Fibroblast of skin of back (primary cell): ENCODE measurements at regions not wholly inside any gene's neighbourhood (a gene's known extent, or its start where the extent isn't known, plus 50 kb on each side); places are given as distances from the start of the nearest gene placed in this dataset.
A peak's percentile ranks its signal among the peaks of the same experiment; 100 is the strongest.
"Not testable (repeated sequence)": the region's sequence is repeated elsewhere in the genome, so short reads cannot be mapped to it uniquely, and the experiment has no call there.

Source experiments
- DNase-seq: peaks from one replicate; pipeline ENCODE4 v3.0.0-alpha.2; 2013

DNA sequence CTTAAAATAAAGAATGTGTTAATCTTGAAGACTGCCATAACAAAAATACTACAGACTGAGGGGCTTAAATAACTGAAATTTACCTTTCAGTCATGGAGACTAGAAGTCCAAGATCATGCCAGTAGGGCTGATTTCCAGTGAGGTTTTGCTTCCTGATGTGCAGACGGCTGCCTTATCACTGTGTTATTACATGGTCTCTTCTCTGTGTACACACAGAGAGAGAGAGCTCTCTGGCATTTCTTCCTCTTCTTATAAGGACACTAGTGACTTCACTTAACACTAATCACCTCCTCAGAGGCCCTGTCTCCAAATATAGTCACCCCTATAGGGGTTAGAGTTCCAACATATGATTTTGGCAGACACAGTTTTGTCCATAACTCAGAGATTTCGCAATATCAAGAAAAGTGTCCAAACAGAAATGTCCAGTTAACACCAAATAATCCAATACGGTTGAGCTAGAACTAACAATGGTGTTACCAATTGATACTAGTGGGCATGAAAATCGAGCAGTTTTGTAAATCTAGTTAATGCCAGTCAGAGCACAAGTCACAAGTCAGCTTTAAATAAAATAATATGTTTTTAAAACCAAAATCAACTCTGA lies 399.8 kb downstream of the ADCYAP1 start:
- no peak for DNase-seq

DNA sequence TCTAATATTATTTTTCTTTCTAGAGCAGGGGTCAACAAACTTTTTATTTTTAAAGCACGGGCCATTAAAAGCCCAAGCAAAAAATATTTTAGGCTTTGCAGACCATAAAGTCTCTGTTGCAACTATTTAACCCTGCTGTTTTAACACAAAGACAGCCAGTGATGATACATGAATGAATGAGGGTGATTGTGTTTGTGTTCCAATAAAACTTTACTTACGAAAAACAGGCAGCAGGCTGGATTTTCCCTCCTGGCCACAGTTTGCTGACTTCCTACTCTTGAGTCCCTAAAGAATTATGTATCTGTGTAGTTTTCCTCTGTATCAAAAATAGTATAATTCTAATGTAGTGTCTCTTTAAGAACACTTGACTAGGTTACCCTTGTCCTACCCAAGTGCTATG lies 402.0 kb downstream of the ADCYAP1 start:
- no peak for DNase-seq

- DNase-seq: no peak
Measured at GRCh38 chr18:1308686-1309085, 404.0 kb downstream of the ADCYAP1 start.

DNA sequence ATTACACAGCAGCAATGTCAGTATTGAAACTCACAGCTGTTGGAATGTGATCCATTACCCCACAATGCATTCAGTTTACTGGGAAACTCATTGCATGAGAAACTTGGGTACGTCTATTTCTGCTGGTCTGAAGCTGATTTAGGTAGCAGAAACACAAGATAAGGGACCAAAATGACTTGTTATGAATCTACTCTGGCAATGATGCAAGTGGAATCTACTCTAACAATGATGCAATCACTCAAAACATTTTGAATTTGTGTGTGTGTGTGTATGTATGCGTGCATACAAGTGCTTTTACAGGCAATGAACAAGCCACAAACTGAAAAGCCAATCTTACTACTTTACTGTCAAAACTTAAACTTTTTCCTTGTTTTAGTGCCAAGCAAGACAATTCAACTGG lies 406.7 kb downstream of the ADCYAP1 start:
- no peak for DNase-seq

GRCh38 chr18:1335345-1335744 lies 430.7 kb downstream of the ADCYAP1 start:
- not testable (repeated sequence) for DNase-seq

GRCh38 chr18:1350931-1351450 lies 446.3 kb downstream of the ADCYAP1 start:
- DNase-seq: peak; percentile 5

GRCh38 chr18:1353025-1353424 lies 448.4 kb downstream of the ADCYAP1 start:
- no peak for DNase-seq

- no peak for DNase-seq
Measured at GRCh38 chr18:1357724-1358123, 453.1 kb downstream of the ADCYAP1 start.

DNA sequence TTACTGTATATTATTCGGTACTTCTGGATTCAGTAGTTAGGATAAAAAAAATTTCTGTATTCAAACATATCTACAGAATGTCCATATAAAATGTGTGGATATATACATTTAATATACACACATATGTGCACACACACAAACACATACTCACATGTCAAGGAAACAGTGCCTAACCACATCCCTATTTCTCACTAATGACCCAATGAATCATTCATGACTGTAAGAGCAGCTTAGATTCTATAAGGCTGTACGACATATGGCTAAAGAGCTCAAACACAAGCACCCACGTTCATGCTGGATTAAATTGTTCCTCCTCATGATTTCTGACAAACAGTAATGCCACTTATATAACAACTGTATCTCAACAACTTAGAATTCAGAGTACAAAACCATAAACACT lies 457.3 kb downstream of the ADCYAP1 start:
- DNase-seq: no peak

DNA sequence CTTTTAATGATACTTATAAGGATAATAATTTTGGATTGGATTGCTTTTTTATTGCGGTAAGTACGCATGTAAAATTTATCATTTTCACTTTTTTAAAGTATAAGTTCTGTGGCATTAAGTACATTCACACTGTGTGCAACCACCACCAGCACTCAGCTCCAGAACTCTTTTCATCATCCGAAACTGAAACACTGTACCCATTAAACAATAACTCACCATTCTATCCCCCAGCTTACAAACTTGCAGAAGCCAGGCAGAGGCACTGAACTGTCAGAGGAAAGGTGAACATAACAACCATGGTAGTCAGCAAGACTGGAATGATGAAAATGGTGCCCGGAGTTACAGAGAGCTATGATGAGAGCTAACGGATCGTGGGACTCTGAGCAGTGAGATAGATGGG lies 465.9 kb downstream of the ADCYAP1 start:
- no peak for DNase-seq

DNA sequence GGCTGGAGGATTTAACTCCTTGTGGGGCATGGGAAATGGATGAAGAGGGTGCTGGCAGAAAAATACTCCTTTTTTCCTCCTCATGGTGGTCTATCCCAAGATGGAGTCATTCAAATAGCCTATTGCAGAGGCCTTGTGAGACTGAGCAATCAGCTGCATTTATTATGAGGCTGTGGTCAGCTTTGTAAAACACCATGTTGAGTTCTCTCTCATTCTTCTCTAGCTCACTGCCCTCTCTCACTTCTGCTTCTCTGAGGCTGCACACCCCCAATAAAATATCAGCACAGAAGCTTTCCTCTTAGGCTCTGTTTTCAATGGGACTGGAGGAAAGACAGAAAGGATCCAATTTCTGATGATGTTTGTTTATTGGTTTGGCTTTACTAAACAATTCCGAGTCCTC lies 467.1 kb downstream of the ADCYAP1 start:
- no peak for DNase-seq

- DNase-seq: no peak
Measured at GRCh38 chr18:1383465-1383864, 478.8 kb downstream of the ADCYAP1 start.

GRCh38 chr18:1388468-1388867 lies 483.8 kb downstream of the ADCYAP1 start:
- not testable (repeated sequence) for DNase-seq

DNA sequence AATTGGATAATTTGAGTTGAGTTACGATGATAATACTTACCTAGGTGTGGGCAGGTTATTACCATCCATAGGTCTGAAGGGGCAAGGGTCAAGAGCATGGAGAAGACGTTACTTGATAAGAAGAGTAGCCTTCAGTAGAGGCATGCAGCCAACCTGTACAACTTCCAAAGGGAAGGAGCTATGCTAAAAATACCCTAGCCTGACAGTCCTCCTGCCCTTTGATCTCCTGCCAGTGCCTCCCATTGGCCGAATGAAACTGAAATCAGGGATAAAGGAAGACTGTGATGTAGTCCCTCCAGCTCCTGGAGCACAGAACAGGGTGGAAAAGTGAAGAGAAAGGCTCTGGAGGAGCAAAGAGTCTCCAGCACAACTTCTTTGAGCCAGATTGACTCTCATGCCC lies 487.4 kb downstream of the ADCYAP1 start:
- no peak for DNase-seq

DNA sequence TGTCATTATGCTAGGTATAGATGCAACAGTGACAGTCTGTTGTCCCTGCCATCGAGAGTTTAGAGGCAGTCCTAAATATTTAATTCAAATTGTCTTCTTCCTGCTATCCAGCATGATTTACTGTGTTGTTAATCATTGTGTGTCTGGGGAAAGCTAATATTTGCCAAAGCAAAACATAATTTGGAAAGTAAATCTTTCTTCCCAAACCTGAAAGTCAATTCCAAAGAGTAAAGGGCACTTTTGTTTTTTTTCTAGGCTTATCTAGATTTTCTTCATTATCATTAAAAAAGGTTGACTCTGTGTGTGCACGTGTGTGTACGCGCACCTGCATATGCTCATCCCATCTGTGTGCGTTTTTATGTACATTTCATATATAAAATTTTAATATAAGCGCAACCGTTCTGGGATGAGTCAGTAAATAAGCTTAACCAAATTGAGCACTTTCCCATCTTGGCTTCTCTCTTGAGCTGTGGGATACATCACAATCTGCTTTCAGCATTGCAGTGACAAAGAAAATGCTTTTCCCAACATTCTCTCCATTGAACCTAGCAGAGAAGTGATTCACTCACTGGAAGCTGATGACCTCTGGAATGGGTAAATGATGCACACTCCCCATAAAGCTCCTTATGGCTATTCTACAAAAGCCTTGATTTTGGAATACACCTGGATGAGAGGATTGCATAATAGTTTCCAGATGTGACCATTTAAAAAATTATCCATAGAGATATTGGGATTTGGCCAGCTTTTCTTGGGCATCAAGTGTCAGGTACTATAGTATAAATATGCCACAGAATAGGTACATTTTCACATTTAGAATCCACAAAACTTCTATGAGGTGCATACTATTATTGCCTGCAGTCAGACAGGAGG lies 488.4 kb downstream of the ADCYAP1 start:
- no peak for DNase-seq

DNA sequence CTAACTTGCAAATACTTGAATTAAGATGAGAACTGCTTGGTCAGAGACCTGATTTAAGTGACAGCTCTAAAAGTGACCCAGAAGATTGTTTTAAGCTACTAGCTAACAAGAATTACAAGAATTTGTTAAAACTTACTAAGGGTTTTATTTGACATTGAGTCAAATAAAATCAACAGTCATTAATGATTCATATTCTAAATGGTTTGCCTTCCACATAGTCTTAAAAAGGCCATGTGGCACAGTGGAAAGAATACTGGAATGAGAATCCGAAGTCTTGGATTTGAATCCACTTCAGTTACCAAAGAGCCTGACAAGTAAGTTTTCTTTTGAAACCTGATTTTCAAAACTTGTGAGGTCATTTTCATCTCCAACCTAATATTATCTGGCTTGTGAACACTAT lies 489.3 kb downstream of the ADCYAP1 start:
- no peak for DNase-seq

DNA sequence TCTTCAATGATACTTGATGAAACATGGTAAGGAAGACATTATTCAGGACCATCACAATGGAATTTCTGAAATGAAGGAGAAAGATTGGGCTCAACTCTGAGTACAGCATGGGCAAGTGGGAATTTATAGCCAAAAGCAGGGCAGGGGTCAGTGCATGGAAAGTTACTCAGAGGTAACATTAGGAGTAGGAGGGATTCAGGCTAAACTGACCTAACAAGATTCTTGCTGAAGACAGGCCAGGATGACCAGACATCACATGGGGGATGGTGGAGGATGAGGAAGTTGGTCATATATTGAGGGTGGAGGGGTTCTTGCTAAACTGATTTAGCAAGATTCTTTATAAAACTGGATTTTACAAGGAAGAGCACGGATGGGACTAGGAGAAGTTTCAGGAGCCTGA lies 489.8 kb downstream of the ADCYAP1 start:
- no peak for DNase-seq

GRCh38 chr18:1394966-1395365 lies 490.3 kb downstream of the ADCYAP1 start:
- no peak for DNase-seq

GRCh38 chr18:1408376-1408775 lies 503.7 kb downstream of the ADCYAP1 start:
- DNase-seq: no peak

DNA sequence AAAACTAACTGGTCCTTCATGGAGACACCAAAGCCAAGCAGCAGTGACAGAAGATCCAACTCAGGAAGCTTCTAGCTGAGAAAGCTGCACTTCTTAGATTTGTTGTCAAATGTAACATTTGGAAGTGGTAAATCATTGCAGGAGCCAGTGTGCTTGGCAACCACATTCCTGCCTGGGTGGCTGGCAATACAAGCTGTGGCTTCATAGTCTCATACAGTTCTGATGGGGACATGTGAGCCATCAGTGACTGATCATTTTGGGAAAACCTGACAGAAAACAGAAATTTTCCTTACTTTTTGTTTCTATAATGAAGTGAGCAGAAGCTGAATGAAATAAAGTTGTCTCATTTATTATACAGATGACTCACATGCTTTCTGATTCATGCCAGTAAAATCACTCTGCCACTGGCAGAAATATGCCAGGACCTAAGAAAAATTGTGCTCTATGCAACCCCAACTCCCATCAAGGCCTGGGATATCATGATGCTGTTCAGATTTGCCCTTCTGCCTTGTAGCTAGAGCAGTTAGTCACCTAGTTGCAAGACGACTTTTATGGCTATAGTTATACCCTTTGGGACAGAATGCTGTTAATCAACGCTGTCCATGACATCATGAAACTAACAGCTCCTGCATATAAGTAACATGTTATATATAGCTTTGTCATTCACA lies 508.1 kb downstream of the ADCYAP1 start:
- no peak for DNase-seq

GRCh38 chr18:1413323-1413675 lies 508.6 kb downstream of the ADCYAP1 start:
- DNase-seq: no peak

- no peak for DNase-seq
Measured at GRCh38 chr18:1416074-1416473, 511.4 kb downstream of the ADCYAP1 start.

GRCh38 chr18:1421502-1421901 lies 516.8 kb downstream of the ADCYAP1 start:
- no peak for DNase-seq

GRCh38 chr18:1422634-1423033 lies 518.0 kb downstream of the ADCYAP1 start:
- no peak for DNase-seq
